ENCODE measurements at regions not wholly inside any gene's neighbourhood (a gene's known extent, or its start where the extent isn't known, plus 50 kb on each side); places are given as distances from the start of the nearest gene placed in this dataset.

DNA sequence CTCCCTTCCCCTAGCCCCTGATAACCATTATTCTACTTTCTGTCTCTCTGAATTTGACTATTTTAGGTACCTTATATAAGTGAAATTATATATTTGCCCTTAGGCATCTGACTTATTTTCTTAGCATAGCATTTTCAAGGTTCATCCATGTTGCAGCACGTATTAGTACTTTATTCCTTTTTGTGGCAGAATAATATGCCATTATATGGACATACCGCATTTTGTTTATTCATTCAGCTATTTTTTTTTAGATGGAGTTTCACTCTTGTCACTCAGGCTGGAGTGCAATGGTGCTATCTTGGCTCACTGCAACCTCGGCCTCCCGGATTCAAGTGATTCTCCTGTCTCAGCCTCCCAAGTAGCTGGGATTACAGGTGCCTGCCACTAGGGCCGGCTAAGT is 326.2 kb upstream of the PLXNA2 start:
- Histone ChIP-seq H3K9me3 (ENCODE audit: severe bottlenecking) (peaks cover 8% of the 10 kb centered on the region), H3K36me3 (no peaks in the 10 kb centered on the region), H3K27ac (no peak overlapping the region), H3K4me3 (ENCODE audit: low read depth, low read length) (no peak overlapping the region), H3K27me3 (ENCODE audit: insufficient read depth, low read depth, severe bottlenecking) (peaks cover 6% of the 10 kb centered on the region)
- no peak for DNase-seq
- TF ChIP-seq, protein P1, sequence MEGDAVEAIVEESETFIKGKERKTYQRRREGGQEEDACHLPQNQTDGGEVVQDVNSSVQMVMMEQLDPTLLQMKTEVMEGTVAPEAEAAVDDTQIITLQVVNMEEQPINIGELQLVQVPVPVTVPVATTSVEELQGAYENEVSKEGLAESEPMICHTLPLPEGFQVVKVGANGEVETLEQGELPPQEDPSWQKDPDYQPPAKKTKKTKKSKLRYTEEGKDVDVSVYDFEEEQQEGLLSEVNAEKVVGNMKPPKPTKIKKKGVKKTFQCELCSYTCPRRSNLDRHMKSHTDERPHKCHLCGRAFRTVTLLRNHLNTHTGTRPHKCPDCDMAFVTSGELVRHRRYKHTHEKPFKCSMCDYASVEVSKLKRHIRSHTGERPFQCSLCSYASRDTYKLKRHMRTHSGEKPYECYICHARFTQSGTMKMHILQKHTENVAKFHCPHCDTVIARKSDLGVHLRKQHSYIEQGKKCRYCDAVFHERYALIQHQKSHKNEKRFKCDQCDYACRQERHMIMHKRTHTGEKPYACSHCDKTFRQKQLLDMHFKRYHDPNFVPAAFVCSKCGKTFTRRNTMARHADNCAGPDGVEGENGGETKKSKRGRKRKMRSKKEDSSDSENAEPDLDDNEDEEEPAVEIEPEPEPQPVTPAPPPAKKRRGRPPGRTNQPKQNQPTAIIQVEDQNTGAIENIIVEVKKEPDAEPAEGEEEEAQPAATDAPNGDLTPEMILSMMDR (IDR thresholded peaks at IDR 0.05; ENCODE audit: low read depth, low read length) = no peak

DNA sequence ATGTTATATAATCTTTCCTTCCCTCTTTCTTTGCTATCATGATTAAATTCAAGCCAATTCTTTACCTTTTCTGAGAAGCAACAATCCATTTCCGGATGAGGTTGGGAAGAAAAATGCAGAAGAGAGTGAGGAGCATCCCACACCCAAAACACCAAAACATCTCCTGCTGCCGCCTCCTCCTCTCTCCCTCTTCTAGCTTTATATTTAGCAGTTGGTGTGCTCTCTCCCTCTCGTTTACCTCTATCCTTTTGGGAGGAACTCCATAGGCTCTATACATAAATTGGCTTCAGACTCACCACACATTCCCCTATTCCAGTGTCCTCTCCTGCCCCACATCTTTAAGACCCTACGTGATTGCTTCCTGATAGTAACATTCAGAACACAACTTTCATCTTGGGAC is 332.2 kb upstream of the PLXNA2 start:
- TF ChIP-seq, protein P1 (IDR thresholded peaks at IDR 0.05; ENCODE audit: low read depth, low read length) = no peak
- no peak overlapping the region for H3K4me3 ChIP-seq (ENCODE audit: low read depth, low read length)
- no peaks in the 10 kb centered on the region for H3K27me3 ChIP-seq (ENCODE audit: insufficient read depth, low read depth, severe bottlenecking)
- no peak for DNase-seq
- no peaks in the 10 kb centered on the region for H3K36me3 ChIP-seq
- no peaks in the 10 kb centered on the region for H3K9me3 ChIP-seq (ENCODE audit: severe bottlenecking)
- no peak overlapping the region for H3K27ac ChIP-seq

DNA sequence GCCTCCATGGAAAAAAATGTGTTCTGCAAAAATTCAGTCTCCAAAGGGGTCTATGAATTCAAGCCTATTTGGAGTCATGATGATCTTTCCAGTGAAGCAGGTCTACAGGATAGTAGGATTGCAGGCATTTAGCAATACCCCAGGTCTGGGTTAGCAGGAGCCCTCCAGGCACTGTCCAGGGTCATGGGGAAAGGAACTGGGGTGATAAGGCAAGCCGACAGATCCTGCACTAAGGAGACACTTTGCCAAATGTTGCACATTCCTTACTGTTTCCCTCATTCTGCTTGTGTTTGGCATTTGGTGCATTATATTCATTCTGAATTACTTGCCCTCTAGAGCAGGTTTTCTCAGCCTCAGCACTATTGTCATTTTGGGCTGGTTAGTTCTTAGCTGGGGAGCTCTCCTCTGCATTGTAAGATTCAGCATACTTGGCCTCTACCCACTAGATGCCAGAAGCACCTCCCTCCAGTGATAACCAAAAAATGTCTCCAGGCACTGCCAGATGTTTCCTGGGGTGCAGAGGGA is 333.3 kb upstream of the PLXNA2 start:
- DNase-seq = no peak
- Histone ChIP-seq H3K27ac (no peak overlapping the region), H3K36me3 (no peaks in the 10 kb centered on the region), H3K9me3 (ENCODE audit: severe bottlenecking) (no peaks in the 10 kb centered on the region), H3K4me3 (ENCODE audit: low read depth, low read length) (no peak overlapping the region), H3K27me3 (ENCODE audit: insufficient read depth, low read depth, severe bottlenecking) (no peaks in the 10 kb centered on the region)
- TF ChIP-seq, protein P1 (IDR thresholded peaks at IDR 0.05; ENCODE audit: low read depth, low read length) = no peak

DNA sequence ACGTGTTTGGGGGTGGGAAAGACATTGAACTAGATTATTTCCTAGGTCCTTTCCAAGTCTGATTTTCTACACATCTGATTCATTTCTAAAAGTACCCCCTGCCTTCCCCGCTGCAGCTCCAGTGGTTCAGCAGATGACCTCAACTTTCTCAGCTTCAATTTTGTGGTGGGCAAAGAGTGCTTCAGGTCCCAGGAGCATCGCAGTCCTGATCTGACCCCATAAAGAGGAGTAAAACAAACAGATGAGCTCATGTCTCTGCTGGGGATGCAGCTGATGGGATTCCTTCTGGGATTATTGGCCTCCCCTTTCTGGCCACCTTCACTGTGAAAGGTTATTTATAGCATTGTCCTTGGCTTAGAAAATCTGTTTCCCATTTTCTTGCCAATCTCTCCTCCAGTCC is 337.0 kb upstream of the PLXNA2 start:
- Histone ChIP-seq H3K27ac (no peak overlapping the region), H3K27me3 (ENCODE audit: insufficient read depth, low read depth, severe bottlenecking) (no peaks in the 10 kb centered on the region), H3K36me3 (no peaks in the 10 kb centered on the region), H3K4me3 (ENCODE audit: low read depth, low read length) (no peak overlapping the region), H3K9me3 (ENCODE audit: severe bottlenecking) (no peaks in the 10 kb centered on the region)
- no peak for DNase-seq
- TF ChIP-seq, protein P1 (IDR thresholded peaks at IDR 0.05; ENCODE audit: low read depth, low read length) = no peak

DNA sequence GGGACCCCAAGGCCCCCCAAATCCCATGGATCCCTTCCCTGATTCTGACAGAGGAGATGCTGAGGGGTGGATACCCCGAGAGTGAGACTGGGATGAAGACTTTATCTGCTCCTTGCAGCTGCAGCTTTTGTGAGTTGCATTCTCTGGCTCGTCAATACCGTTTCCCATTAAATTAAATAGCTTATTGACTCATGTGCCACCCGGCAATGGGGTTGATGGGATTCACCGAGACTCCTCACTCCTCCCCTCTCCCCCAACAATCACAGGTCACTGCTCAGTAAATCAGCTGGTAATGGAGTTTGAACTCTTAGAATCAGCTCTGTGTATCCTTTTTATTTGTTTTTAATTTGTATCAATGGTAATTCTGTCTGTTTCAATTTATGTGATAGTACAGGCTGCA is 337.5 kb upstream of the PLXNA2 start:
- TF ChIP-seq, protein P1 (IDR thresholded peaks at IDR 0.05; ENCODE audit: low read depth, low read length) = no peak
- no peak overlapping the region for H3K4me3 ChIP-seq (ENCODE audit: low read depth, low read length)
- no peaks in the 10 kb centered on the region for H3K9me3 ChIP-seq (ENCODE audit: severe bottlenecking)
- no peaks in the 10 kb centered on the region for H3K36me3 ChIP-seq
- no peak overlapping the region for H3K27ac ChIP-seq
- no peak for DNase-seq
- no peaks in the 10 kb centered on the region for H3K27me3 ChIP-seq (ENCODE audit: insufficient read depth, low read depth, severe bottlenecking)

DNA sequence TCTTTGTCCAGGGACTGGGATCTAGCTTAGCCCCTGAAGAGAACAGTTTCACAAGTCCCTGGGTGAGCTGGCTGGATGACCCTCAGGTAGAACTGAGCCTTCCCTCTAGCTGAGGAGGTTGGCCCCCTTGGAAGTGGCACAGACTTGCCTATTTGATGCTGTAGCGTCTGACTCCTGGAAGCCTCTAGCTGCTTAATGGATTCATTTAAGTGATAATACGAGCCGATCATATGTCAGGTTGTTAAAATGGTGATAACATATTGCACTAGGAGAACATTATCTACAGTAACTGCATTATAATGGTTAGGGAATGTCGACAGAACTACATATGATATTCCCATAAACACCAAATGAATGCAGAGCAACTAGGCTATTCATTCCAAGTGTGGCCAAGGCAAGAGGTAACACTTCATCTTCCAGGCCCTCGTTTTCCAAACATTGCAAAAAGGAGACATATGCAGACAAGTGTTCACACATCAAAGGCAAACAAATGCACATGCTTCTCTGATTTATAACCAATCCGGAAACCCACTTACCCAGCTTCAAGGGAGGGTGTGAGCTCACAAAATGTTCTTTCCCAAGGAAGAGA is 340.1 kb upstream of the PLXNA2 start:
- TF ChIP-seq, protein P1 (IDR thresholded peaks at IDR 0.05; ENCODE audit: low read depth, low read length) = no peak
- Histone ChIP-seq H3K36me3 (no peaks in the 10 kb centered on the region), H3K9me3 (ENCODE audit: severe bottlenecking) (no peaks in the 10 kb centered on the region), H3K27ac (no peak overlapping the region), H3K4me3 (ENCODE audit: low read depth, low read length) (no peak overlapping the region), H3K27me3 (ENCODE audit: insufficient read depth, low read depth, severe bottlenecking) (no peaks in the 10 kb centered on the region)
- DNase-seq = no peak

Data from WERI-Rb-1 (cell line).